A673 (cell line): ENCODE measurements at regions not wholly inside any gene's neighbourhood (a gene's known extent, or its start where the extent isn't known, plus 50 kb on each side); places are given as distances from the start of the nearest gene placed in this dataset.
"Not testable (repeated sequence)": the region's sequence is repeated elsewhere in the genome, so short reads cannot be mapped to it uniquely, and the experiment has no call there.

ENCODE experiments used
- BruUV-seq: library from RNA; stranded (reverse); fragments of 400-500 nt; replicated peaks from 2 replicates; lab custom pipeline; 2021; lab: Mats Ljungman, UMichigan
- CTCF ChIA-PET: fragments of 300-600 bp; sonication (Branson Sonifier 250); formaldehyde crosslinking; loops from one replicate; lab custom pipeline; 2022; ENCODE audit warnings: antibody characterized with exemption; lab: Charles Lee
- POLR2A ChIA-PET: fragments of 300-600 bp; sonication (Branson Sonifier 250); formaldehyde crosslinking; loops from one replicate; lab custom pipeline; 2022; ENCODE audit warnings: antibody characterized with exemption; ENCODE audit not compliant: low non-redundant PET; lab: Charles Lee
- DNase-seq: peaks from one replicate; pipeline ENCODE4 v3.0.0-alpha.2; 2015; ENCODE audit warnings: low spot score
- H3K27ac ChIP-seq: fragments of 200-600 bp; sonication (generic); 2 replicates; pipeline ENCODE4 v1.5.1; 2016; ENCODE audit warnings: mixed run types, low read depth, mild to moderate bottlenecking, mixed read lengths, antibody characterized with exemption, low read length; ENCODE audit not compliant: poor library complexity, severe bottlenecking
- H3K27me3 ChIP-seq: fragments of 200-600 bp; sonication (generic); replicated peaks from 2 replicates; pipeline ENCODE4 v1.6.1; 2017; ENCODE audit warnings: mixed run types, low read depth, mild to moderate bottlenecking, mixed read lengths, antibody characterized with exemption, low read length; ENCODE audit not compliant: insufficient read depth, poor library complexity
- H3K36me3 ChIP-seq: fragments of 200-600 bp; sonication (generic); 2 replicates; pipeline ENCODE4 v1.6.1; 2016; ENCODE audit warnings: mixed run types, mild to moderate bottlenecking, mixed read lengths, antibody characterized with exemption, low read length; ENCODE audit not compliant: insufficient read depth, poor library complexity, severe bottlenecking
- H3K4me1 ChIP-seq: fragments of 200-600 bp; sonication (generic); 2 replicates; pipeline ENCODE4 v1.6.1; 2017; ENCODE audit warnings: mixed run types, mild to moderate bottlenecking, mixed read lengths, antibody characterized with exemption, low read length; ENCODE audit not compliant: insufficient read depth, poor library complexity, severe bottlenecking
- H3K4me3 ChIP-seq: fragments of 200-600 bp; sonication (generic); 2 replicates; pipeline ENCODE4 v1.5.1; 2016; ENCODE audit warnings: low read depth, mixed run types, mild to moderate bottlenecking, mixed read lengths, low read length; ENCODE audit not compliant: poor library complexity, severe bottlenecking
- H3K9me3 ChIP-seq: fragments of 200-600 bp; sonication (generic); 2 replicates; pipeline ENCODE4 v1.6.1; 2016; ENCODE audit warnings: mixed run types, low read depth, mild to moderate bottlenecking, mixed read lengths, antibody characterized with exemption, low read length; ENCODE audit not compliant: poor library complexity, severe bottlenecking
- EZH2 ChIP-seq: fragments of 200-600 bp; sonication (generic); IDR thresholded peaks from 2 replicates; pipeline ENCODE4 v1.6.1; 2017; ENCODE audit warnings: borderline replicate concordance, low read depth, mild to moderate bottlenecking, mixed read lengths, antibody characterized with exemption, low read length; ENCODE audit not compliant: poor library complexity, severe bottlenecking
- intact Hi-C: fragments of 100-400 bp; cut with micrococcal nuclease; formaldehyde crosslinking; loops from one replicate; pipeline ENCODE4 v1.10.0; 2022; ENCODE audit not compliant: unreplicated experiment
- TF ChIP-seq, protein P1 (sequence below): fragments of 300-800, 200-600 bp; sonication (generic); conservative IDR thresholded peaks from 2 replicates; pipeline ENCODE4 v1.5.1; 2017; ENCODE audit warnings: low read depth, mild to moderate bottlenecking, antibody characterized with exemption, low read length, moderate library complexity, mixed read lengths

- Histone ChIP-seq H3K9me3 (no peaks in the 10 kb centered on the region), H3K4me3 (no peak overlapping the region), H3K4me1 (no peaks in the 10 kb centered on the region), H3K36me3 (no peaks in the 10 kb centered on the region), H3K27ac (no peak overlapping the region), H3K27me3 (no peaks in the 10 kb centered on the region)
- intact Hi-C loops = loop anchor here (10.0 kb wide), 1 partner anchor 365 kb away; no protein-coding TSS in a partner anchor
- TF ChIP-seq, protein P1, sequence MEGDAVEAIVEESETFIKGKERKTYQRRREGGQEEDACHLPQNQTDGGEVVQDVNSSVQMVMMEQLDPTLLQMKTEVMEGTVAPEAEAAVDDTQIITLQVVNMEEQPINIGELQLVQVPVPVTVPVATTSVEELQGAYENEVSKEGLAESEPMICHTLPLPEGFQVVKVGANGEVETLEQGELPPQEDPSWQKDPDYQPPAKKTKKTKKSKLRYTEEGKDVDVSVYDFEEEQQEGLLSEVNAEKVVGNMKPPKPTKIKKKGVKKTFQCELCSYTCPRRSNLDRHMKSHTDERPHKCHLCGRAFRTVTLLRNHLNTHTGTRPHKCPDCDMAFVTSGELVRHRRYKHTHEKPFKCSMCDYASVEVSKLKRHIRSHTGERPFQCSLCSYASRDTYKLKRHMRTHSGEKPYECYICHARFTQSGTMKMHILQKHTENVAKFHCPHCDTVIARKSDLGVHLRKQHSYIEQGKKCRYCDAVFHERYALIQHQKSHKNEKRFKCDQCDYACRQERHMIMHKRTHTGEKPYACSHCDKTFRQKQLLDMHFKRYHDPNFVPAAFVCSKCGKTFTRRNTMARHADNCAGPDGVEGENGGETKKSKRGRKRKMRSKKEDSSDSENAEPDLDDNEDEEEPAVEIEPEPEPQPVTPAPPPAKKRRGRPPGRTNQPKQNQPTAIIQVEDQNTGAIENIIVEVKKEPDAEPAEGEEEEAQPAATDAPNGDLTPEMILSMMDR = no peak
- no peak for TF ChIP-seq EZH2
- no peak for DNase-seq
- BruUV-seq = no TSS peak
- CTCF ChIA-PET = no interaction called here
- POLR2A ChIA-PET = no interaction called here
Measured at GRCh38 chr6:88499845-88500699, 333.9 kb upstream of the CNR1 start.

GRCh38 chr6:88499436-88499835 is 333.3 kb upstream of the CNR1 start:
- intact Hi-C loops = loop anchor here (10.0 kb wide), 1 partner anchor 365 kb away; no protein-coding TSS in a partner anchor
- no peaks in the 10 kb centered on the region for H3K36me3 ChIP-seq
- CTCF ChIA-PET = no interaction called here

GRCh38 chr6:88497403-88497802 is 331.3 kb upstream of the CNR1 start:
- BruUV-seq, H3K4me1 ChIP-seq, H3K36me3 ChIP-seq, H3K27me3 ChIP-seq, H3K4me3 ChIP-seq, CTCF ChIA-PET, POLR2A ChIA-PET, H3K27ac ChIP-seq, H3K9me3 ChIP-seq, DNase-seq: not testable (repeated sequence)
- intact Hi-C loops = loop anchor here (10.0 kb wide), 1 partner anchor 367 kb away; no protein-coding TSS in a partner anchor

More at GRCh38 chr6:88499436-88499835, 333.3 kb upstream of the CNR1 start:
- Histone ChIP-seq H3K27me3 (no peaks in the 10 kb centered on the region), H3K9me3 (no peaks in the 10 kb centered on the region), H3K4me3 (no peak overlapping the region), H3K4me1 (no peaks in the 10 kb centered on the region), H3K27ac (no peak overlapping the region)
- DNase-seq = no peak
- no TSS peak for BruUV-seq
- TF ChIP-seq, protein P1 = no peak
- no peak for TF ChIP-seq EZH2
- POLR2A ChIA-PET = no interaction called here
